H9 (cell line): ENCODE measurements at regions not wholly inside any gene's neighbourhood (a gene's known extent, or its start where the extent isn't known, plus 50 kb on each side); places are given as distances from the start of the nearest gene placed in this dataset.

ENCODE experiments used
- DNase-seq: peaks from one replicate; pipeline ENCODE4 v3.0.0-alpha.2; 2017
- H2AFZ ChIP-seq: one replicate; pipeline ENCODE4 v1.6.1; 2013; ENCODE audit warnings: mild to moderate bottlenecking, low read length, control low read depth, moderate library complexity
- H2AK5ac ChIP-seq: 2 replicates; pipeline ENCODE4 v1.6.1; 2013; ENCODE audit warnings: low read length, control low read depth, mixed read lengths; ENCODE audit not compliant: insufficient read length
- H2BK120ac ChIP-seq: one replicate; pipeline ENCODE4 v1.6.1; 2013; ENCODE audit warnings: low read depth, mild to moderate bottlenecking, low read length, control low read depth, inconsistent platforms; ENCODE audit not compliant: poor library complexity, severe bottlenecking
- H2BK12ac ChIP-seq: 2 replicates; pipeline ENCODE4 v1.6.1; 2013; ENCODE audit warnings: low read length, control low read depth, mixed read lengths, low read depth; ENCODE audit not compliant: insufficient read length
- H2BK15ac ChIP-seq: 2 replicates; pipeline ENCODE4 v1.6.1; 2013; ENCODE audit warnings: low read depth, low read length, control low read depth
- H2BK20ac ChIP-seq: one replicate; pipeline ENCODE4 v1.6.1; 2013; ENCODE audit warnings: low read depth, mild to moderate bottlenecking, low read length, control low read depth, inconsistent platforms; ENCODE audit not compliant: poor library complexity, severe bottlenecking
- H2BK5ac ChIP-seq: 2 replicates; pipeline ENCODE4 v1.6.1; 2013; ENCODE audit warnings: low read length, control low read depth, mixed read lengths; ENCODE audit not compliant: insufficient read length
- H3K14ac ChIP-seq: 2 replicates; pipeline ENCODE4 v1.6.1; 2013; ENCODE audit warnings: low read length, control low read depth; ENCODE audit not compliant: insufficient read depth
- H3K18ac ChIP-seq: 2 replicates; pipeline ENCODE4 v1.6.1; 2013; ENCODE audit warnings: low read depth, mild to moderate bottlenecking, mixed read lengths, low read length, control low read depth; ENCODE audit not compliant: insufficient read length
- H3K23ac ChIP-seq: 2 replicates; pipeline ENCODE4 v1.6.1; 2013; ENCODE audit warnings: low read length, control low read depth, mixed read lengths, low read depth; ENCODE audit not compliant: insufficient read length
- H3K23me2 ChIP-seq: 2 replicates; pipeline ENCODE4 v1.6.1; 2013; ENCODE audit warnings: low read depth, mild to moderate bottlenecking, mixed read lengths, low read length, control low read depth; ENCODE audit not compliant: insufficient read length, poor library complexity, severe bottlenecking
- H3K27ac ChIP-seq: 2 replicates; pipeline ENCODE4 v1.5.1; 2013; ENCODE audit warnings: low read length, control low read depth, mixed read lengths, low read depth; ENCODE audit not compliant: insufficient read length
- H3K27me3 ChIP-seq: 2 replicates; pipeline ENCODE4 v1.6.1; 2013; ENCODE audit warnings: low read length, control low read depth, inconsistent platforms; ENCODE audit not compliant: insufficient read depth
- H3K4ac ChIP-seq: 2 replicates; pipeline ENCODE4 v1.6.1; 2013; ENCODE audit warnings: low read depth, mild to moderate bottlenecking, control low read depth, inconsistent platforms, low read length, moderate library complexity
- H3K4me1 ChIP-seq: 2 replicates; pipeline ENCODE4 v1.6.1; 2013; ENCODE audit warnings: low read length, control low read depth, inconsistent platforms; ENCODE audit not compliant: insufficient read depth
- H3K4me2 ChIP-seq: 2 replicates; pipeline ENCODE4 v1.6.1; 2013; ENCODE audit warnings: low read length, control low read depth, mixed read lengths; ENCODE audit not compliant: insufficient read length, insufficient read depth
- H3K56ac ChIP-seq: 2 replicates; pipeline ENCODE4 v1.6.1; 2013; ENCODE audit warnings: low read depth, mild to moderate bottlenecking, mixed read lengths, low read length, control low read depth; ENCODE audit not compliant: insufficient read length
- H3K79me1 ChIP-seq: 2 replicates; pipeline ENCODE4 v1.6.1; 2013; ENCODE audit warnings: low read depth, mild to moderate bottlenecking, moderate library complexity, low read length, control low read depth, inconsistent platforms; ENCODE audit not compliant: insufficient read depth, poor library complexity, severe bottlenecking
- H3K79me2 ChIP-seq: 2 replicates; pipeline ENCODE4 v1.6.1; 2013; ENCODE audit warnings: low read length, control low read depth, inconsistent platforms; ENCODE audit not compliant: insufficient read depth
- H3K9ac ChIP-seq: 2 replicates; pipeline ENCODE4 v1.6.1; 2013; ENCODE audit warnings: low read length, control low read depth, mixed read lengths; ENCODE audit not compliant: insufficient read length; ENCODE audit errors: extremely low read depth
- H3K9me3 ChIP-seq: one replicate; pipeline ENCODE4 v1.6.1; 2013; ENCODE audit warnings: low read depth, low read length, inconsistent platforms; ENCODE audit not compliant: control insufficient read depth
- H3T11ph ChIP-seq: one replicate; pipeline ENCODE4 v1.6.1; 2013; ENCODE audit warnings: mild to moderate bottlenecking, low read length, control low read depth, inconsistent platforms
- H4K20me1 ChIP-seq: one replicate; pipeline ENCODE4 v1.6.1; 2013; ENCODE audit not compliant: control insufficient read depth, insufficient read length, insufficient read depth
- H4K5ac ChIP-seq: 2 replicates; pipeline ENCODE4 v1.6.1; 2013; ENCODE audit warnings: low read depth, mild to moderate bottlenecking, mixed read lengths, low read length, control low read depth; ENCODE audit not compliant: insufficient read length
- H4K8ac ChIP-seq: replicated peaks from 2 replicates; pipeline ENCODE4 v1.6.1; 2013; ENCODE audit warnings: low read length, control low read depth, mixed read lengths, low read depth; ENCODE audit not compliant: insufficient read length
- H4K91ac ChIP-seq: 2 replicates; pipeline ENCODE4 v1.6.1; 2013; ENCODE audit warnings: low read depth, mild to moderate bottlenecking, moderate library complexity, mixed read lengths, low read length, control low read depth; ENCODE audit not compliant: insufficient read length
- H3K27ac Mint-ChIP-seq, 3 experiments: 2 replicates in 2 of 3; 3 replicates in 1 of 3; pipeline ENCODE4 v1.8.0; 2020 to 2021; ENCODE audit warnings: mixed read lengths in 3 of 3, mild to moderate bottlenecking in 1 of 3, moderate library complexity in 1 of 3
- H3K27me3 Mint-ChIP-seq: 2 replicates; pipeline ENCODE4 v1.8.0; 2021; ENCODE audit warnings: low read depth, mild to moderate bottlenecking, moderate library complexity, mixed read lengths
- H3K36me3 Mint-ChIP-seq, 3 experiments: 2 replicates in 2 of 3; 3 replicates in 1 of 3; pipeline ENCODE4 v1.8.0; 2020 to 2021; ENCODE audit warnings: low read depth in 3 of 3, mixed read lengths in 3 of 3; ENCODE audit not compliant: insufficient read depth in 1 of 3
- H3K4me1 Mint-ChIP-seq, 2 experiments: 2 replicates each; pipeline ENCODE4 v1.8.0; 2020; ENCODE audit warnings: mixed read lengths in 2 of 2
- H3K4me3 Mint-ChIP-seq, 2 experiments: 2 replicates in 1 of 2; 3 replicates in 1 of 2; pipeline ENCODE4 v1.8.0; 2020 to 2021; ENCODE audit warnings: mild to moderate bottlenecking in 2 of 2, mixed read lengths in 2 of 2, moderate library complexity in 1 of 2
- H3K9me3 Mint-ChIP-seq, 2 experiments: 2 replicates in 1 of 2; 3 replicates in 1 of 2; pipeline ENCODE4 v1.8.0; 2020; ENCODE audit warnings: mild to moderate bottlenecking in 2 of 2, mixed read lengths in 2 of 2, moderate library complexity in 1 of 2
- CTCF ChIP-seq: fragments of 200-600 bp; sonication (generic); conservative IDR thresholded peaks from 3 replicates; pipeline ENCODE4 v1.8.0; 2021; ENCODE audit warnings: antibody characterized with exemption, mild to moderate bottlenecking

DNA sequence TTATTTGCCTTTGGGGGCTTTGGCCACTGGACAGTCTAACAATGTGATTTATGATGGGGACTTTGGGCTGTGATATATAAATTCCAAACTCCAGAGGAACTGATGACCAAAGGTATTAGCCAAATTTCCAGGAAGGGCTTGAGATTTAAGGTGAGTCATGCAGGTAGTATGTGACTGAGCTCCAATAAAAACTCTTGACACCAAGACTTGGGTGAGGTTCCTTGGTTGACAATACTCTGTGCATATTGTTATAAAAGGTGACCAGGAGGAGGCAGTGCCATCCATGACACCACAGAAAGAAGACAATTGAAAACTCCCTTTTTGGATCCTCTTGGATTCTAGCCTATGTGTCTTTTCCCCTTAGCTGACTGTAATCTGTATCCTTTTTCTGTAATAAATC lies 392.7 kb upstream of the LRRC7 start:
- peak; percentile 45; the same call in 2 of the 3 replicates for TF ChIP-seq CTCF
- Histone ChIP-seq H3K4ac (no peak overlapping the region), H2AFZ (no peak overlapping the region), H4K20me1 (no peaks in the 10 kb centered on the region), H3K79me1 (no peaks in the 10 kb centered on the region), H3K79me2 (no peaks in the 10 kb centered on the region), H2BK120ac (no peak overlapping the region), H2BK12ac (no peak overlapping the region), H3K56ac (no peak overlapping the region), H3K27ac (no peak overlapping the region), H3K4me1 (no peaks in the 10 kb centered on the region), H2BK20ac (no peak overlapping the region), H3K18ac (no peak overlapping the region), H2BK5ac (no peak overlapping the region), H4K5ac (no peak overlapping the region), H3K23ac (no peak overlapping the region), H4K8ac (no peak overlapping the region), H3K23me2 (no peaks in the 10 kb centered on the region), H3K9ac (no peak overlapping the region), H3K14ac (no peak overlapping the region), H3K27me3 (no peaks in the 10 kb centered on the region), H2AK5ac (no peak overlapping the region), H3T11ph (no peak overlapping the region), H4K91ac (no peak overlapping the region), H3K4me2 (no peak overlapping the region), H3K9me3 (no peaks in the 10 kb centered on the region), H2BK15ac (no peak overlapping the region)
- H3K4me3 Mint-ChIP-seq: no peak overlapping the region
- no peaks in the 10 kb centered on the region for H3K27me3 Mint-ChIP-seq
- H3K4me1 Mint-ChIP-seq: no peaks in the 10 kb centered on the region
- no peak for DNase-seq
- H3K27ac Mint-ChIP-seq: no peak overlapping the region
- peaks cover 0 to 9% (median 7%) of the 10 kb centered on the region in 3 experiments; a peak in 5 of 7 replicates for H3K36me3 Mint-ChIP-seq
- peaks cover 6 to 12% of the 10 kb centered on the region in 2 experiments; a peak in 2 of 5 replicates for H3K9me3 Mint-ChIP-seq
